ENCODE measurements at regions not wholly inside any gene's neighbourhood (a gene's known extent, or its start where the extent isn't known, plus 50 kb on each side); places are given as distances from the start of the nearest gene placed in this dataset.

- TF ChIP-seq, protein P1, sequence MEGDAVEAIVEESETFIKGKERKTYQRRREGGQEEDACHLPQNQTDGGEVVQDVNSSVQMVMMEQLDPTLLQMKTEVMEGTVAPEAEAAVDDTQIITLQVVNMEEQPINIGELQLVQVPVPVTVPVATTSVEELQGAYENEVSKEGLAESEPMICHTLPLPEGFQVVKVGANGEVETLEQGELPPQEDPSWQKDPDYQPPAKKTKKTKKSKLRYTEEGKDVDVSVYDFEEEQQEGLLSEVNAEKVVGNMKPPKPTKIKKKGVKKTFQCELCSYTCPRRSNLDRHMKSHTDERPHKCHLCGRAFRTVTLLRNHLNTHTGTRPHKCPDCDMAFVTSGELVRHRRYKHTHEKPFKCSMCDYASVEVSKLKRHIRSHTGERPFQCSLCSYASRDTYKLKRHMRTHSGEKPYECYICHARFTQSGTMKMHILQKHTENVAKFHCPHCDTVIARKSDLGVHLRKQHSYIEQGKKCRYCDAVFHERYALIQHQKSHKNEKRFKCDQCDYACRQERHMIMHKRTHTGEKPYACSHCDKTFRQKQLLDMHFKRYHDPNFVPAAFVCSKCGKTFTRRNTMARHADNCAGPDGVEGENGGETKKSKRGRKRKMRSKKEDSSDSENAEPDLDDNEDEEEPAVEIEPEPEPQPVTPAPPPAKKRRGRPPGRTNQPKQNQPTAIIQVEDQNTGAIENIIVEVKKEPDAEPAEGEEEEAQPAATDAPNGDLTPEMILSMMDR (IDR thresholded peaks at IDR 0.05) = no peak
- TF ChIP-seq POLR2A (IDR thresholded peaks at IDR 0.05) (no peak), POLR2AphosphoS5 (IDR thresholded peaks at IDR 0.05) (no peak)
These were observed 338.1 kb upstream of the PCDH9 start for GRCh38 chr13:67568205-67568604.
